ENCODE measurements at regions not wholly inside any gene's neighbourhood (a gene's known extent, or its start where the extent isn't known, plus 50 kb on each side); places are given as distances from the start of the nearest gene placed in this dataset.

DNA sequence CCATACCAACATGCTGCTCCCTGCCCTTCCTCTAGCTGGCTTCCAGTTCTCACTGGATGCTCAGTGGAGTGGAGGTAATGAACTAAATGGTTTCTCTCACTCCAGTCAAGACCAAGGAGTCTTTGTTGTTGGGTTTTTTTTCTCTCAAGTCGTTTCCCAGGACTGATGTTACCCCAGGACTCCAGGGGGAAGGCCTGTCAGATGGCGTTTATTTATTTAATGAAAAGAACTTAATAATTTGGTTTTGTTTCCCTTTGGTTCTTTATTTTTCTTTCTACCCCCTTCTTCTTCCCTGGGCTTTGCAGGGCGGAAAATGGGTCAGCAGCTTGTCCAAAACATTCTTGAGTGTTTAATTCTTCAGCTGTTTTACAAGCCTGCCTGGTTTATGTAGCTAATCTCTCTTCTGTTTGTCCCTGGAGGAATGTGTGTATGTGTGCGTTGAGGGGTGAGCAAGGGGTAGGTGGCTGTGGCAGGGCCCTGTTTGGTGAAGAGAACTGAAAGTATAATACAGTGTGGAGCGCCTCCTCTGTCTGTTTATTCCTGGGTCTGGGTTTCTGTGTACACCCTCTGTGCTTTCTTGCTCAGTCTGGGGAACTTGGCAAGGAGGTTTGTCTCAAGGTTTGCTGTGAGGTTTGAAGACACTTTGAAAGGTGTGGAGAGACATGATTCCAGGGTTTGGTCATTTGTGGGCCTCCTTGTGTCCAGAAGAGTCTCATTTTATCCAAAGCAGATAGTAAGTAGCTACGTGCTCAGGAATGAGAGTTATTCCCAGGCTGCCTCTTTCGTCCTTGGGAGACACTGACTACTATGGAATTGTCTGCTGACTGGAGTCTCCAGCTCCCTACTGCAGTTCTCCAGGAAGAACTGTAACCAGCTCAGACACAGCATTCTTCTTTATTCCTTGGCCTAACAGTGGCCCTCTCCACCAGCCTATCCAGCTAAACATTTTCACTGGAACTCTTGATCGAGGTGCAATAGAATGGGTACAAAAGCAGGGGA is 175.5 kb downstream of the ADAMTS15 start:
- H3K36me3 Mint-ChIP-seq (ENCODE audit: low read depth, unreplicated experiment) = no peaks in the 10 kb centered on the region
- H3K27me3 Mint-ChIP-seq (ENCODE audit: unreplicated experiment) = peaks cover 5% of the 10 kb centered on the region
- no peaks in the 10 kb centered on the region for H3K9me3 Mint-ChIP-seq (ENCODE audit: unreplicated experiment)
- H3K4me3 Mint-ChIP-seq (ENCODE audit: unreplicated experiment) = no peak overlapping the region
- H3K27ac Mint-ChIP-seq (ENCODE audit: unreplicated experiment) = no peak overlapping the region
- TF ChIP-seq, protein P1, sequence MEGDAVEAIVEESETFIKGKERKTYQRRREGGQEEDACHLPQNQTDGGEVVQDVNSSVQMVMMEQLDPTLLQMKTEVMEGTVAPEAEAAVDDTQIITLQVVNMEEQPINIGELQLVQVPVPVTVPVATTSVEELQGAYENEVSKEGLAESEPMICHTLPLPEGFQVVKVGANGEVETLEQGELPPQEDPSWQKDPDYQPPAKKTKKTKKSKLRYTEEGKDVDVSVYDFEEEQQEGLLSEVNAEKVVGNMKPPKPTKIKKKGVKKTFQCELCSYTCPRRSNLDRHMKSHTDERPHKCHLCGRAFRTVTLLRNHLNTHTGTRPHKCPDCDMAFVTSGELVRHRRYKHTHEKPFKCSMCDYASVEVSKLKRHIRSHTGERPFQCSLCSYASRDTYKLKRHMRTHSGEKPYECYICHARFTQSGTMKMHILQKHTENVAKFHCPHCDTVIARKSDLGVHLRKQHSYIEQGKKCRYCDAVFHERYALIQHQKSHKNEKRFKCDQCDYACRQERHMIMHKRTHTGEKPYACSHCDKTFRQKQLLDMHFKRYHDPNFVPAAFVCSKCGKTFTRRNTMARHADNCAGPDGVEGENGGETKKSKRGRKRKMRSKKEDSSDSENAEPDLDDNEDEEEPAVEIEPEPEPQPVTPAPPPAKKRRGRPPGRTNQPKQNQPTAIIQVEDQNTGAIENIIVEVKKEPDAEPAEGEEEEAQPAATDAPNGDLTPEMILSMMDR (IDR thresholded peaks at IDR 0.05; ENCODE audit: unreplicated experiment) = no peak
- peaks cover 9% of the 10 kb centered on the region for H3K4me1 Mint-ChIP-seq (ENCODE audit: unreplicated experiment)
- DNase-seq (ENCODE audit: low spot score) = no peak

DNA sequence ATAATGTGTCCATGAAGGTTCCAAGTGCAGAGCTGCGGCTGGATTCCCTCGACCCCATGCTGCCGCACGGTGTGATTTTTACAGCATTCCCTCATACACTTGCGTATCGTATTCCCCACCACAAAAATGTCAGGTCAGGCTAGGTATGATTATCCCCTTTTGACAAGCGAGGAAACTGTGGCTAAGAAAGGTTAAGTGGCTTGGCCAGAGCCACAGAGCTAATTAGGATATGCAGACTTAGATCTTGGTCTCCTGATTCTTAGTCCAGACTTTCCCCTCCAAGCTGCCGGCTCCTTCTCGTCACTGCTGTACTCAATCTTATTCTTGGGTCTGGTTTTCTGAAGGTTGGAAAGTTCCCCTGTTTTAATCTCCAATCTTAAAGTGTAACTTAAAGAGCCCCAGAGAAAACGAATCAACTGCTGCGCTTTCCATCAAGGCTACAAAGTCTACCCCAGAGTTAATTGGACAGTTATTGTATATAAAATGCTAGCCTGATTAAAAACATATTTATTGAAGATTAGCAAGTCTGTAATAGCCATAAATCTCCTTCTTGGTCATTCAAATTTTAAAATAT is 176.6 kb downstream of the ADAMTS15 start:
- TF ChIP-seq, protein P1 (IDR thresholded peaks at IDR 0.05; ENCODE audit: unreplicated experiment) = no peak
- Mint-ChIP-seq H3K4me3 (ENCODE audit: unreplicated experiment) (no peak overlapping the region), H3K4me1 (ENCODE audit: unreplicated experiment) (peaks cover 9% of the 10 kb centered on the region), H3K9me3 (ENCODE audit: unreplicated experiment) (no peaks in the 10 kb centered on the region), H3K27me3 (ENCODE audit: unreplicated experiment) (peaks cover 5% of the 10 kb centered on the region), H3K36me3 (ENCODE audit: low read depth, unreplicated experiment) (no peaks in the 10 kb centered on the region), H3K27ac (ENCODE audit: unreplicated experiment) (no peak overlapping the region)
- no peak for DNase-seq (ENCODE audit: low spot score)

DNA sequence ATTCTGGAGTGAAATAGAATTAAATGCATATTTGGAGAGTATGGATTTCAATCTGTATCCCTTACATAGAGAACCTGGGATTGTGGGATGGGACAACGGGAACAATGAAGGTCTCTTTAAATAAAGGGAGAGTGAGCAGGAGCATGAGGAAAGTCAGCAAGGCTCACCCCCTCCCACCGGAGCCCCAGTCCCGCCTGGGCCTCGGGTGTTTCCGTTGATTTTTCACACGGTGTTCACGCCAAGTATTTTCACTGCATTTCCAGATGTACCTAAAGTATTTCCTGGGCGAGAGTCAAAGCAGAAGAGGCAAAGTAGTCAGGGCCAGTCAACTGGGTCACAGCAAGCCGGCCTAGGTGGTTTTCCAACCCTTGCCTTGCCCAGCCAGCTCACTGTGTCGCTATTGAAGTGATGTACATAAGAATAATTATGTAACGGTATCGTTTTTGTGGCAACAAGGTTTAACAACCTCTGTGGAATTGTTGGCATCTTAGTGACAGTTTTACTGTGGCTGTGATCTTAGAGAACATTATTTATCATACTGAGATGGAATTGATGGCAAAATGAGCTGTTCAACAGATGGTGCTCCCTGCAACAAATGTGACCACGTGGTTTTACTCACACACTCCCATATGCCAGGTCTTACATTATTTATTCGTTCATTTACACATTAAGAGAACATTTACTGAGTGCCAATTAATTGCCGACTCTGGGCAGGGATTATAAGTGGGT is 177.3 kb downstream of the ADAMTS15 start:
- peaks cover 5% of the 10 kb centered on the region for H3K27me3 Mint-ChIP-seq (ENCODE audit: unreplicated experiment)
- H3K4me3 Mint-ChIP-seq (ENCODE audit: unreplicated experiment) = no peak overlapping the region
- H3K27ac Mint-ChIP-seq (ENCODE audit: unreplicated experiment) = no peak overlapping the region
- no peaks in the 10 kb centered on the region for H3K36me3 Mint-ChIP-seq (ENCODE audit: low read depth, unreplicated experiment)
- DNase-seq (ENCODE audit: low spot score) = no peak
- TF ChIP-seq, protein P1 (IDR thresholded peaks at IDR 0.05; ENCODE audit: unreplicated experiment) = no peak
- no peaks in the 10 kb centered on the region for H3K9me3 Mint-ChIP-seq (ENCODE audit: unreplicated experiment)
- peaks cover 9% of the 10 kb centered on the region for H3K4me1 Mint-ChIP-seq (ENCODE audit: unreplicated experiment)

DNA sequence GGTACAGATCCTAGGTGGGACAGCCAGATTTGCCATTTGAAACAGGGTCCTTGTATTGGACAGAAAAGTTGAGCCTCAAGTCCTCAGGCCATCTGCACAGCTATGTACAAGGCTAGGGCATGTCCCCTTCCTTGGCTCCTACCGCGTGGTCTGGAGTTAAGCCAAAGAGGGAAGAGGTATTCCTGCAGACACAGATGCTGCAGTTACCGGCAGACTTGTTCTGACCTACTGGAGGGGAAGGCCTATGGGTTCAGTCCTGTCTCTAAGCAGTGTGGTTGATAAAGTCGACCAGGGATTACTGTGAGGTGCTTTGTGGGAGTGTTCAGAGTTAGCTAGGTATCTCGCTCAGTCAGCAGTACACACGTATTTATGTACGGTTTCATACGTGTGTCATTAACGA is 180.6 kb downstream of the ADAMTS15 start:
- H3K27ac Mint-ChIP-seq (ENCODE audit: unreplicated experiment) = no peak overlapping the region
- peaks cover 9% of the 10 kb centered on the region for H3K4me1 Mint-ChIP-seq (ENCODE audit: unreplicated experiment)
- no peaks in the 10 kb centered on the region for H3K36me3 Mint-ChIP-seq (ENCODE audit: low read depth, unreplicated experiment)
- H3K4me3 Mint-ChIP-seq (ENCODE audit: unreplicated experiment) = no peak overlapping the region
- no peaks in the 10 kb centered on the region for H3K9me3 Mint-ChIP-seq (ENCODE audit: unreplicated experiment)
- peaks cover 3% of the 10 kb centered on the region for H3K27me3 Mint-ChIP-seq (ENCODE audit: unreplicated experiment)
- no peak for DNase-seq (ENCODE audit: low spot score)
- TF ChIP-seq, protein P1 (IDR thresholded peaks at IDR 0.05; ENCODE audit: unreplicated experiment) = no peak
